ENCODE measurements at regions not wholly inside any gene's neighbourhood (a gene's known extent, or its start where the extent isn't known, plus 50 kb on each side); places are given as distances from the start of the nearest gene placed in this dataset.

DNA sequence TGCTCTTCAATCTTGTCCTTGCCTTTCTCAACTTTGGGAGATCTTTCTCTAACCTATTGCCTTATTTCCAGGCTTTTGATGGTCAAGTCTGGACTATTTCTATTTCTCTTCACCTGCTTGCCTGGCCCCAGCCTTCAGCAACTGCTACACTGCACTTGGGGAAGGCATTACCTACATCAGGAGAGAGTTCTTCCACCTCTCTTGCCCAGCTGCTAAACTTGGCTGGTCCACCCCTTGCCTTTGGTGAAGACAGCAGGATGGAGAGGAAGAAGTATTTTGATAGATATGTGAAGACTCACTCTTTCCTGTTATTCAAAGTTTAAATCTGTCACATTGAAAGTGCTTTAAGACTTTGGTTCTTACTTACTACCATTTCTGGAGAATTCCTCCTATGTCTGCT is 574.8 kb downstream of the ZPLD1 start:
- no peak for TF ChIP-seq POLR2A (IDR thresholded peaks at IDR 0.05)
- TF ChIP-seq, protein P1, sequence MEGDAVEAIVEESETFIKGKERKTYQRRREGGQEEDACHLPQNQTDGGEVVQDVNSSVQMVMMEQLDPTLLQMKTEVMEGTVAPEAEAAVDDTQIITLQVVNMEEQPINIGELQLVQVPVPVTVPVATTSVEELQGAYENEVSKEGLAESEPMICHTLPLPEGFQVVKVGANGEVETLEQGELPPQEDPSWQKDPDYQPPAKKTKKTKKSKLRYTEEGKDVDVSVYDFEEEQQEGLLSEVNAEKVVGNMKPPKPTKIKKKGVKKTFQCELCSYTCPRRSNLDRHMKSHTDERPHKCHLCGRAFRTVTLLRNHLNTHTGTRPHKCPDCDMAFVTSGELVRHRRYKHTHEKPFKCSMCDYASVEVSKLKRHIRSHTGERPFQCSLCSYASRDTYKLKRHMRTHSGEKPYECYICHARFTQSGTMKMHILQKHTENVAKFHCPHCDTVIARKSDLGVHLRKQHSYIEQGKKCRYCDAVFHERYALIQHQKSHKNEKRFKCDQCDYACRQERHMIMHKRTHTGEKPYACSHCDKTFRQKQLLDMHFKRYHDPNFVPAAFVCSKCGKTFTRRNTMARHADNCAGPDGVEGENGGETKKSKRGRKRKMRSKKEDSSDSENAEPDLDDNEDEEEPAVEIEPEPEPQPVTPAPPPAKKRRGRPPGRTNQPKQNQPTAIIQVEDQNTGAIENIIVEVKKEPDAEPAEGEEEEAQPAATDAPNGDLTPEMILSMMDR (IDR thresholded peaks at IDR 0.05): no peak
